ENCODE measurements at regions not wholly inside any gene's neighbourhood (a gene's known extent, or its start where the extent isn't known, plus 50 kb on each side); places are given as distances from the start of the nearest gene placed in this dataset.

DNA sequence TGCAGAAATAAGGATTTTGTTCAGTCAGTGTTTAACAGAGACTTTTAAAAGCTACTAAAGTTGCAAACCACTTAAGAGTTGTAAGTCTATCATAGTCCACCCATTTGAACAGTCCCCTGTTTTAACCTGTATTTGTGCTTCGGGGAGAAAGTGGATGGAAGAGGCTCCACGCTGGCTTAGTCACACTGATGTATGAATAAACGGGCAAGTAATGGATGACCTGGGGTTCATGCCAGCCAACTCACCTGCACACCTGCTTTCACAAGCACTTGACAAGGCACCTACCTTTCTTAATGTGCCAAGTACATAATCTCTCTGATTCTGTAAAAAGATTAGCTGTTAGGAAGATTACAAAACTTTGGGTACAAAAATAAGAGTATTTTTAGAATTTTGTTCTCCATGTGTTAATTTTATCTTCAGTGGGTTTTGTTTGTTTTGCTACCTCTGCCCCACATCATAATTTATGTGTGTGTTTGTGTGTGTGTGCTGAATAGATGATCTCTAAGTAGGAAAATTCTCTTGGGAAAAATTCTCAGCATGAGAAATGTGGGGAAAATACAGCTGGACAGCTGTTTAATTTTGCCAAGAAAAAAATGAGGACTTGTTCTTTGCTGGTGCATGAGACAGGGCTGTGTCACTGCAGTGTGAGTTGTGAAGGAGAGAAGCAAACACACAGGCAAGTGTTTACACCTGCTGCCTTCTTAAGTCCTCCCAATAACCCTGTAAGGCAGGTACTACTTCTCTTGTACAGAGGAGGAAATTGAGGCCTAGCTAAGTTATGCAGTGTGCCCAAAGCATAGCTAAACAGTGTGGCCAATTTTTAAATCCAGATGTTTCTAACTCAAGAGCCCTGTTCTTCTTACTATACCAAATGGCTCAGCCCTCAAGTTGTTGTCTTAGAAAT lies 181.2 kb upstream of the IL12A start:
- DNase-seq (ENCODE audit: low read depth, low spot score): no peak
- in situ Hi-C loops (cut with HindIII; ENCODE audit: low pct_unique_long_range_greater_than_20kb, low sequenced_read_pairs): no loop called here

DNA sequence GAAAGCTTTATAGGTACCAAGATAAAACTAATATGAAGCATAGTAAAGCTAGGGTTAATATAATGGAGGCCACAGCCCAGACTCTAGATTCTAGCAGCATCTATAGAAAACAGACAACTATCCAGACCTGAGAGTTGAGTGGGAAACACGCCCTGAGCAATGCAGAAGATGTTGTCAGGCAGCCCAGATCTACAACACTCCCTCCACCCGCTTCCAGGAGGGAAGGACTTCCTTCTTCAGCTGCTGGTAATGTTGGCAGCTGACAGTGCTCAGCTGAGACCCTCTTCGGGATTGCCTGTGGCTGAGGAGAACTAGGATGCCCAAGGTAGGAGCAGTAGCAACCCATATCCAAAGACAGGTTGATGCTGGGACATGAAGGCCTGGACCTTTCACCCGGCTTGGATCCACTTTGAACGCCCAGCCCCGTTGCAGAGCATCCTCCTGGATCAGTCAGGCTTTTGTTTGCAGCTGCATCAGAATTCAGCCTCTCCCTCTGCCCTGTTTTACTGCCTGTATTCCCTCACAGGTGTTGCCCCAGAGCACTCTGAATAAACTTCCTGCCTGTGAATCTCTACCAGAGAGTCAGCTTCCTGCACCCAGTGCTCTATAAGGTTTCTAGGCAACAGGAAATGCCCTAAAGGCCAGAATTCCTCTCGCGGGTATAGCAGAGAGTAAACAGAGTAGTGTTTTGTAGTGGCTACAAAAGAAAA lies 174.7 kb upstream of the IL12A start:
- in situ Hi-C loops (cut with HindIII; ENCODE audit: low pct_unique_long_range_greater_than_20kb, low sequenced_read_pairs): no loop called here
- peak; percentile 79 for DNase-seq (ENCODE audit: low read depth, low spot score)

DNA sequence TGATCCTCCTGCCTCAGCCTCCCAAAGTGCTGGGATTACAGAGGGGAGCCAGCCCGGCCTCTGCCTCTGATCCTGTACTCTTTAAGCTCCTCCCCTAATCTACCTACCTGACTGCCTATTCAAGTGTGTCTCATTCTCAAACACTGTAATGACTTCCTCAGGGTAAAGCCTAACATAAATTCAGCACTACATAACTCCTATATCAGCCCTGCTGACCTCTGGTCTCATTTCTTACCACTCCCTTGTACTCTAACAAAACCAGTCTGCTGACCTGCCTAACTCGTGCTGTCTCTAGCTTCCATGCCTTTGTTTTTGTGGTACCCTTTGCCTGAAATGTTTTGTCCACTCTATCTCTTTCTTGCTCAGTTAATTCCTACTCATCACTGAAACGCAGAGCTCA lies 172.1 kb upstream of the IL12A start:
- no peak for DNase-seq (ENCODE audit: low read depth, low spot score)
- in situ Hi-C loops (cut with HindIII; ENCODE audit: low pct_unique_long_range_greater_than_20kb, low sequenced_read_pairs): no loop called here

DNA sequence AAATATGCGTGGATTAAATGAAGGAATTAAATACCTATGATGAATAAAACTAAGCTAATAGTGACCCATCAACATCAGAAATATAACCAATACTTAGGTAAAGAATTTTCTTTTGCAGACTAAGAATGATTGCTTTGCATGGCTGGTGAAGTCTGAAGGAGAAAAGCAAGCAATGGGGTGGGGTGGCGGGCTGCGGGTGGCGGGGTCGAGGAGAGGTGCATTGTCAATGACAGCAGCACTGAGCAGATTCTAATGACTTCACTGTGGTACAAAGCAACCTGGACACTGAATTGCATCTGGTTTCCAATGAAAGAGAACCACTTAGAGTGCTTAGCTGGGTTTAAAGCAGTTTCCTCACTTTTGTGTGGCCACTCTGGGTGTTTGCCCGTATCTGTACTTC lies 171.5 kb upstream of the IL12A start:
- no peak for DNase-seq (ENCODE audit: low read depth, low spot score)
- in situ Hi-C loops (cut with HindIII; ENCODE audit: low pct_unique_long_range_greater_than_20kb, low sequenced_read_pairs): no loop called here

DNA sequence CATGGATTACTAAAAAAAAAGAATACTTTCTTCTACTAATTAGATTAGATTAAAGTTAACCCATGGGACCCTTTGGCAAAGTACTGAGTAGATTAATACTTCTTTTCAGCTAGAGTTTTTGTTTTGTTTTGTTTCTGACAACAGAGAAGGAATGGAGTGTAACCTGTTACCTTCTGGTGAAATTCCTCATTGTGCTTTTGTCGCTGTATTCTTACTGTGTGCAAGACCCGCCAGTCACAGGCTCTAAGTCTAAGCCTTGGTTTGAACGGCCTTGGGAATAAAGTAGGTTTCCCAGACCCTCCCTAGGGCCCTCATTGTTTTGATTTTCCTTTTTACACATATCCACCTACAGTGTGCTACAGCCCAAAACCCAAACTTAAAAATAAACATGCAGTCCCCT lies 171.1 kb upstream of the IL12A start:
- DNase-seq (ENCODE audit: low read depth, low spot score): no peak
- in situ Hi-C loops (cut with HindIII; ENCODE audit: low pct_unique_long_range_greater_than_20kb, low sequenced_read_pairs): no loop called here

DNA sequence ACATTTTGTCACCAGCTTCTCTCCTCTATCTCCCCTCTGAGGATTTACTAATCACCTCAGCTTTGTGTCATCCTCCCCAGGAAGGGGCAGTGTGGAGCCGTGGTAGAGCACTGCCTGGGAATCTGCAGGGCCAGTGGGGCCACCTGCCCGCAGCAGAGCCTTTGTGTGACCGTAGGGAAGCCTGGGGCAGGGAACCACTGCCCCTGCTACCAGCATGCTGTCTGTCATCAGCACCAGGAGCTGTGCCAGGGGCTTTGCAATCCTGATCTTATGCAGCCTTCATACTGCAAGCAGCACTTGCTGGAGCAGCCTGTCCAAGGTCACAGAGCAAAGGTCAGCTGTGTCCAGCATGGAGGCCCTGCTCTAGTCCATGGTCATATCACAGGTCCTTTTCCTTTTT lies 170.2 kb upstream of the IL12A start:
- peak; percentile 38 for DNase-seq (ENCODE audit: low read depth, low spot score)
- in situ Hi-C loops (cut with HindIII; ENCODE audit: low pct_unique_long_range_greater_than_20kb, low sequenced_read_pairs): no loop called here

DNA sequence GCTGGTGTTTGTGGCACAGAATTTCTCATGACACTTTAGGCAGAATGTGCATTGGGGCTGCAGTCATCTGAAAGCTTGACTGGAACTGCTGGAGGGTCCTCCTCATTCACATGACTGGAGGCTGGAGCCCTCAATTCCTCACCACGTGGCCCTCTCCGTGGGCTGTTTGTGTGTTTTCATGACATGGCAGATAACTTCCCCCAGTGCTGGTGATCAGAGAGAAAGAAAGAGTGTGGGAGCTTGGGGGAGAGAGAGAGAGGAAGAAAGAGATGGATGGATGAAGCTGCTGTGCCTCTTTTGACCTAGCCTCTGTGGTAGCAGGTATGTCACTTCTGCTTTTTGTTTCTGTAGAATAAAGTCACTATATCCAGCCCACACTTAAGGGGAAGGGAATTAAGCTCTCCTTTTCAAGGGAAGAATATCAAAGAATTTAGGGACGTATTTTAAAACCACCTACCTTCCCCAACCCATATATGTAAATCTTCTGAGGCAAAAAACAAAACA lies 169.6 kb upstream of the IL12A start:
- DNase-seq (ENCODE audit: low read depth, low spot score): no peak
- in situ Hi-C loops (cut with HindIII; ENCODE audit: low pct_unique_long_range_greater_than_20kb, low sequenced_read_pairs): no loop called here

DNA sequence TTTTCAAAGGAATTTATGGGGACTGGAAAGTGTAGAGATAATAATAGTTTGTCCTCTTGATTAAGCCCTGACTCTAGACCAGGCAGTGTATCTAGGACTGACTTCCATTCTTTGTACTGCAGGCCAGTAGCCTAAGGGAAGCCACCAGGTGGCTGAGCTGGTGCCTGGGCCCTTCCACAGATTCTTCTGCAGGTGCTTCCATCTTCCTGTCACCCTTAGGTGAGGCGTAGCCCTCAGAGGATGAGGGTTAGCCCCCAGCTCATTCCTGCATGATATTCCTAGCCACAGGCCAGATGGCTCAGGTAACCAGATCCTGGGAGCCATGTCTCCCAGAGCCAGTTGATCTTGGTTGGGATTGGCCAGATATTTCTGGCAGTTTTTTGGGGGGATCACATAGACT lies 169.0 kb upstream of the IL12A start:
- no peak for DNase-seq (ENCODE audit: low read depth, low spot score)
- in situ Hi-C loops (cut with HindIII; ENCODE audit: low pct_unique_long_range_greater_than_20kb, low sequenced_read_pairs): no loop called here

DNA sequence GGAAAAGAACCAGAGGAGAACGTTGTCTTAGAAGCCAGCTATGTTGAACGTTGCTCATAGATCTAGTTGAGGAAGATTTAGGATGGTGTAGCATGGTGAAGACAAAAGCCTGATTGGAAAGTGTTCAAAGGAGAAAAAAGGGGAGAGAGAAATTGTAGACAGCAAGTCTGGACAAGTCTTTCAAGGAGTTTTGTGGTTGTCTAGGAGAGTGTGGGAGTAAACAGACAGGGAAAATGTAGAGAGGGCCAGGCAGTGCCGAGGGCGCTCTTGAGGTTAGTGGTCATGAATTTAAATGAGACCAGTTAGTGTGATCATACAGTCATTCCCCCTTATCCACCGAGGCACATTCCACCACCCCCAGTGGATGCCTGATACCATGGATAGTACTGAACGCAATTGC lies 167.5 kb upstream of the IL12A start:
- DNase-seq (ENCODE audit: low read depth, low spot score): peak; percentile 41
- in situ Hi-C loops (cut with HindIII; ENCODE audit: low pct_unique_long_range_greater_than_20kb, low sequenced_read_pairs): no loop called here

DNA sequence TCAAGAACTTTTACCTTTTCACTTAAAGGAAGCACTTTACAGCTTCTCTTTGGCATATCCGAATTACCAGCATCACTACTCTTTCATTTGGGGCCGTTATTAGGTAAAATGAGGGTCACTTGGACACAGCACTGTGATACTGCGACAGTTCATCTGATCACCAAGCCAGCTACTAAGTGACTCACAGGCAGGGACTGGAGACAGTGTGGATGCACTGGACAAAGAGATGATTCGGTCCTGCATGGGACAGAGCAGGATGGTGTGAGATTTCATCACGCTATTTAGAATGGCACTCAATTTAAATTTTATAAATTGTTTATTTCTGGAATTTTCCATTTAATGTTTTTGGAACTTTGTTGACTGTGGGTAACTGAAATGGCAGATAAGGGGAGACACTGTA lies 166.9 kb upstream of the IL12A start:
- in situ Hi-C loops (cut with HindIII; ENCODE audit: low pct_unique_long_range_greater_than_20kb, low sequenced_read_pairs): no loop called here
- no peak for DNase-seq (ENCODE audit: low read depth, low spot score)

DNA sequence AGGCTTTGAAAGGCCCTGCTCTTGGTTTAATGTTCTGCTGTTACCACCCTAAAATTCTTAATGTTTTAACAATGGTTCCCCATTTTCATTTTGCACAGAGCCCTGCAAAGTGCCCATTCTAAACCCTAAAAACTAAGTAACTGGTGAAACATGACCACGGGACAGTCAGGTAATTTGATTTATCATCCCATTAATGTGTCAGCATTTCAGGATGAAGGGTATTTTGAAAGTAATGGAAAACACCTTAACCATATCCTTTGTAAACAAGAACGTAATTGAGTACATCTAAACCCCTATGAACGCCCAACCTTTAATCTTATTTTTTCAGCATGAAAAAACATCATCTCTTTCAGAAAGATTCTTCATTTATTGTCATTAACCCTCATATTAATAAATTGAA lies 164.9 kb upstream of the IL12A start:
- no peak for DNase-seq (ENCODE audit: low read depth, low spot score)
- in situ Hi-C loops (cut with HindIII; ENCODE audit: low pct_unique_long_range_greater_than_20kb, low sequenced_read_pairs): no loop called here

DNA sequence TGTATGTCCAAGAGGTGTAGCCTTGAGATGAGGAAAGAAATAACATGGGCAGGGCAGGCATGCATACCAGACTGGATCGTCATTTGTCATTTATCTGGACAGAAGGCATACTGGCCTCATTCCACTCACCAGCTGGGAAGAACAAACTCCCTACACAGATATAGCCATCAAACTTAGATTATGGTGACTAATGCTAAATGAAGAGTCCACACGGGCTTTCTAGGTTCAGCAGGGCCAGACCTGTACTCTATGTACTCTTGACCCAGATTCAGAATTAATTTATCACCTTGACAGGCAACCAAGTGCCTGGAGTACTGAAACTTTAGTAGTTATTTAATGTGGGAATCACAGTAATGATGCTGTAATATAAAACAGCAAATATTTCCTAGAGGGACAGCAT lies 164.3 kb upstream of the IL12A start:
- in situ Hi-C loops (cut with HindIII; ENCODE audit: low pct_unique_long_range_greater_than_20kb, low sequenced_read_pairs): no loop called here
- DNase-seq (ENCODE audit: low read depth, low spot score): no peak

DNA sequence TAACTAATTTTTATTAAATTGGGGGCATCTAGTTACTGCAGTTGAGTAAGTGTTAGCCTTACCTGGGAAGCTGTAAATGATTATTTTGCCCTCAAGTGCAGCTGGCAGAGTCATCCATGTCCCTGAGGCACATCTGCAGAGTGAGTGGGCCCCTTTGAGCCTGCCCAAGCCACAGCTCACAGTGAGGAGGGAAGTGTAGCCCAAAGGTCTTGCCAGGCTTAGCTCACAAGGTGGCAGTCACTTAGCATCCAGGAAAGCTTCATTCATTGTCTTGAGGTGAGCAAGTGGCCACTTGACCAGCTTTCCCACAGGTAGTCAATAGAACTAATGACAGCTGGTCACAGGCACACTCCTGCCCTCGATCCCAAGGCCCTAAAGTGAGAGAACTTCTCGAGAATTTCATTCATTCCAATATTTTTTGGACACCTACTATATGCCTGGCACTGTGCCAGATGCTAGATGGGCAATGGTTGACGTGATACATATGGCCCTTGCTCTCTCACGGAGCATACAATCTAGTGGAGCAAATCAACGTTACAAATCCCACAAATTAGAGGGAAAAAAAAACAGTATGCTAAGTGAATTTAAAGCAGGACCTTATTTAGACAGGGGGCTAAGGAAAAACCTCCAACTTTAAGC lies 163.3 kb upstream of the IL12A start:
- no peak for DNase-seq (ENCODE audit: low read depth, low spot score)
- in situ Hi-C loops (cut with HindIII; ENCODE audit: low pct_unique_long_range_greater_than_20kb, low sequenced_read_pairs): no loop called here

DNA sequence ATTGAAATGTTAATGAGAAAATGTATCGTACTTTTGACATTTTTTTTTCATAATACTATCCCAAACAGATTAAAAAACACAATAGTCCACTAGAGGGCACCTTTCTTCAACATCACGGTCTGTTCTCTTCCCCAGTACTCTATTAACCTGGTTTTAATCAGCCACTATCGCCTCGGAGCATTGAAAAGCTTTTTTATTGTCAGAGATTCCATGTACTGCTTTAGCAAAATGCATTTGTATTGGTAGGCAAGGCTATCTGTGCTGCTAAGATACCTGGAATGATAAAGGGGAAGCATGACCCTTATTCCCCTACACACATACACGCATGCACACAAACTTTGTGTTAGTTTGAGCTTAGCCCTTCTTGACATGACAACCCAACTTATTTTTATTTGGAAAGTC lies 160.1 kb upstream of the IL12A start:
- in situ Hi-C loops (cut with HindIII; ENCODE audit: low pct_unique_long_range_greater_than_20kb, low sequenced_read_pairs): no loop called here
- DNase-seq (ENCODE audit: low read depth, low spot score): peak; percentile 70

DNA sequence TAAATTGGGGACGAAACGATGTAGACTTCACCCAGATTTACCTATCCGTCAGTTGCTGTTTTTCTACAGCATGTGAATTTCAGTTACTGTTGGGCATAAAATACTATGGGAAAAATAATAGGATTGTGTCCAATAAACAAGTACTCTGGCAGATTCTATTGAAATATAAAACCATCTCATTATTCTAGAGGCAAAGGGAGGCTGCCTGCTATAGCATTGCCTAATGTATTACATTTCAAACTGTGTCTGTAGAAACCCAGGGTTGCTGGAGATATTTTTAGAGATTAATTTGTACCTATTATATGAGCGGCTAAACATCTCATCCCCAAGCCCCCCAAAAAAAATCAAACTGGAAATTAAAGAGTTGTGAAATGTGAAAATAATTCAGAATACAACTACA lies 159.6 kb upstream of the IL12A start:
- in situ Hi-C loops (cut with HindIII; ENCODE audit: low pct_unique_long_range_greater_than_20kb, low sequenced_read_pairs): no loop called here

DNA sequence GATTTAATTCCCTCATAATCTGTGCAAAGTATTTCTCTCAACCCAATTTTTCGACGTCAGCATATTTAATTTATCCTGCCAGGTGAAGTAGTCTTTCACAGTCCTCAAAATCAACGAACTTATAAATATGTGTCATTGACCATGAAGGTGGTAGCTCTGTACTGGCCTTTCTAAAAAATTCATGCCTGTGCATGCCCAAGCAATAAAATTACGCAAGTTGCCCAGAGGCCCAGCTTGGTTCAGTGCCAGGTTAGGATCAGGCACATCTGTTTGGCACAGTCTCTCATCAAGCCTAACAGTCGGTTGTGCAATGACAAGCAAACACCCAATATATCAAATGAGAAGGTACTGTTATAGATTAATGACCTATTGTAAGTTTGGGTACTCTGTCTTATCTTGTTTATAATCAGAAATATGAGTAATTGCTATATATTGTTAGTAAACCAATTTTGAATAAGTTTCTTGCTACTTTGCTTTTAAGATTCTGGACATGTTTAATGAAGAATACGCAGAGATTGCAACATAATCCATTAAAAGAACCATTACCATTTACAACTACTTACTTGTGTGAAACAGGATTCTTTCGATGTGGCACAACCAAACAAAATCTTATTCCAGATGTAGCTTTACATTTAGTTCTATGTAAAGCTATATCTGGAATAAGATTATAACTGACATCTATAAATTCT lies 159.0 kb upstream of the IL12A start:
- in situ Hi-C loops (cut with HindIII; ENCODE audit: low pct_unique_long_range_greater_than_20kb, low sequenced_read_pairs): no loop called here
- DNase-seq (ENCODE audit: low read depth, low spot score): peak; percentile 63

More for the DNA sequence above, 159.6 kb upstream of the IL12A start:
- DNase-seq (ENCODE audit: low read depth, low spot score): no peak

DNA sequence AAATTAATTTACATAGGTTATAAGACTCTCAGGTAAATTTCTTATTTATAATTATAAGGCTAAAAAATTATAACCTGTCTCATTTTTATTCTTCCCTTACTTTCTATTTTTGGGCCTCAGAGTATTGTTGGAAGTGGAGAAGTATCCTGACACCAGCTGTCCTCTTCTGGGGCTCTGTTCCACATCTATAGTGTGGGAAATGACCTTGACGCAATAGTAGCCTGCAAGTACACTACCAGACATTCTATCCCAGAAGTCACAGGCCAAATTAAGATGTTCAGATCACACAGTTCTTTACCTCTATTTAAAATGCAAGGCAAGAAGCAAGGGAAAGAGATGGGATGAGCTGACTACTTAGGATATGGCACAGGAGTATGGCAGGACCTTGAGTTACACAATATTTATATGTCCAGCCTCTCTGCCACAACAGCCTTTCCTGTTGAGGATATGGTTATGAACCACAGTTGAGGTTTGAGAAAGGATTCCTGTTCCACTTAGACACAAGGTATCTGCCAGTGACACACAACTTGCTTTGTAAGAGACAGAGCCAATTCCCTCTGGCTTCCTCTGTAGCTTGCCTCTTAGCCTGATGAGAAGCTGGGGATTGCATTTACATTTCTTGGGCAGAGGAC lies 158.0 kb upstream of the IL12A start:
- no peak for DNase-seq (ENCODE audit: low read depth, low spot score)
- in situ Hi-C loops (cut with HindIII; ENCODE audit: low pct_unique_long_range_greater_than_20kb, low sequenced_read_pairs): no loop called here

DNA sequence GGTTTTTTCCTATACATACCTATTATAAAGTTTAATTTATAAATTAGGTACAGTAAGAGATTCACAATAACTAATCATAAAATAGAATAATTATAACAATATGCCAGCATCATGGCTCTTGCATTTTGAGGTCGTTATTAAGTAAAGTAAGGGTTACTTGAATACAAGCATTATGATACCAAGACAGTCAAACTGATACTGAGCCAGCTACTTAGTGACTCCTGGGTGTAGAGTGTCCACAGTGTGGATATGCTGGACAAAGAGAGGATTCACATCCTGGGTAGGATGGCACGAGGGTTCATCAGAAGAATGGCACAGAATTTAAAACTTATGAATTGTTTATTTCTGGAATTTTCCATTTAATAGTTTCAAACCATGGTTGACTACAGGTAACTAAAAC lies 157.2 kb upstream of the IL12A start:
- DNase-seq (ENCODE audit: low read depth, low spot score): no peak
- in situ Hi-C loops (cut with HindIII; ENCODE audit: low pct_unique_long_range_greater_than_20kb, low sequenced_read_pairs): no loop called here

Data from SK-MEL-5 (cell line).